ENCODE measurements at regions not wholly inside any gene's neighbourhood (a gene's known extent, or its start where the extent isn't known, plus 50 kb on each side); places are given as distances from the start of the nearest gene placed in this dataset.

GRCh38 chr9:99436616-99437015, 214.5 kb downstream of the SEC61B start (continued):
- TF ChIP-seq CHD7 (IDR thresholded peaks at IDR 0.05; ENCODE audit: insufficient replicate concordance, low read length) (no peak), CHD2 (IDR thresholded peaks at IDR 0.05; ENCODE audit: low read length) (no peak), POLR2A (IDR thresholded peaks at IDR 0.05; ENCODE audit: control extremely low read depth in 1 of 2, low read depth in 2 of 2, low read length in 2 of 2) (no peak), SUZ12 (IDR thresholded peaks at IDR 0.05; ENCODE audit: low read length) (no peak), KDM1A (IDR thresholded peaks at IDR 0.05; ENCODE audit: borderline replicate concordance, low read length) (no peak), KDM4A (IDR thresholded peaks at IDR 0.05; ENCODE audit: low read depth, low read length, severe bottlenecking) (no peak), HDAC6 (IDR thresholded peaks at IDR 0.05; ENCODE audit: low read depth, low read length) (no peak), BCL11A (IDR thresholded peaks at IDR 0.05; ENCODE audit: low read depth in 2 of 2, low read length in 2 of 2) (no peak)
